ENCODE measurements at regions not wholly inside any gene's neighbourhood (a gene's known extent, or its start where the extent isn't known, plus 50 kb on each side); places are given as distances from the start of the nearest gene placed in this dataset.

- H3K4me3 ChIP-seq (ENCODE audit: control insufficient read depth, low read depth, low read length), result no peak overlapping the region
- no peak for TF ChIP-seq CTCF (IDR thresholded peaks at IDR 0.05; ENCODE audit: control insufficient read depth, insufficient read depth, low read depth, low read length, missing control alignments)
- DNase-seq (ENCODE audit: low read depth), result peak; percentile 16
These were observed 55.9 kb upstream of the EDNRA start for GRCh38 chr4:147425019-147425418.

- TF ChIP-seq CTCF (IDR thresholded peaks at IDR 0.05; ENCODE audit: control insufficient read depth, insufficient read depth, low read depth, low read length, missing control alignments), result no peak
- H3K4me3 ChIP-seq (ENCODE audit: control insufficient read depth, low read depth, low read length), result no peak overlapping the region
- no peak for DNase-seq (ENCODE audit: low read depth)
These were observed 52.3 kb upstream of the EDNRA start for GRCh38 chr4:147428583-147428982.

GRCh38 chr4:147430111-147430510, 50.8 kb upstream of the EDNRA start:
- no peak for TF ChIP-seq CTCF (IDR thresholded peaks at IDR 0.05; ENCODE audit: control insufficient read depth, insufficient read depth, low read depth, low read length, missing control alignments)
- DNase-seq (ENCODE audit: low read depth), result no peak
- H3K4me3 ChIP-seq (ENCODE audit: control insufficient read depth, low read depth, low read length), result no peak overlapping the region

Measured in AG09309 (cell line).